Keratinocyte (primary cell): ENCODE measurements at regions not wholly inside any gene's neighbourhood (a gene's known extent, or its start where the extent isn't known, plus 50 kb on each side); places are given as distances from the start of the nearest gene placed in this dataset.

Experiments
- DNase-seq: peaks from one replicate; pipeline ENCODE4 v3.0.0-alpha.2; 2011; ENCODE audit warnings: low read depth, missing footprints, low spot score
- FAIRE-seq: peaks from 2 replicates; lab custom pipeline; 2011; peaks lifted over from hg19 to GRCh38; lab: Jason Lieb, UNC
- H2AFZ ChIP-seq: 2 replicates; pipeline ENCODE4 v1.6.0; 2012; ENCODE audit warnings: low read length, control low read depth, inconsistent platforms; ENCODE audit not compliant: control insufficient read depth
- H3K27ac ChIP-seq: 2 replicates; pipeline ENCODE4 v1.5.1; 2011; ENCODE audit warnings: low read length; ENCODE audit not compliant: control insufficient read depth, insufficient read depth
- H3K27me3 ChIP-seq: 3 replicates; pipeline ENCODE4 v1.6.0; 2011; ENCODE audit warnings: low read length; ENCODE audit not compliant: control insufficient read depth, insufficient read depth; ENCODE audit errors: extremely low read depth
- H3K36me3 ChIP-seq, 2 experiments: 2 replicates in 1 of 2; 3 replicates in 1 of 2; pipeline ENCODE4 v1.5.1; 2011; ENCODE audit warnings: low read length in 2 of 2, mild to moderate bottlenecking in 1 of 2; ENCODE audit not compliant: control insufficient read depth in 2 of 2, insufficient read depth in 2 of 2; ENCODE audit errors: extremely low read depth in 1 of 2
- H3K4me1 ChIP-seq: 3 replicates; pipeline ENCODE4 v1.5.1; 2011; ENCODE audit warnings: low read length; ENCODE audit not compliant: control insufficient read depth, insufficient read depth; ENCODE audit errors: extremely low read depth
- H3K4me2 ChIP-seq: 3 replicates; pipeline ENCODE4 v1.6.0; 2011; ENCODE audit warnings: low read depth, low read length; ENCODE audit not compliant: control insufficient read depth, insufficient read depth; ENCODE audit errors: extremely low read depth
- H3K4me3 ChIP-seq, 3 experiments: fragments of 200-600 bp in 1 of 3; sonication (generic) in 1 of 3; 2 replicates in 2 of 3; 3 replicates in 1 of 3; pipeline ENCODE4 v1.5.1; 2011 to 2016; ENCODE audit warnings: low read length in 3 of 3, mild to moderate bottlenecking in 3 of 3, control low read depth in 2 of 3, inconsistent platforms in 1 of 3, low read depth in 1 of 3, mixed read lengths in 1 of 3, mixed run types in 1 of 3, moderate library complexity in 1 of 3; ENCODE audit not compliant: control insufficient read depth in 2 of 3, insufficient read depth in 2 of 3; ENCODE audit errors: extremely low read depth in 1 of 3
- H3K79me2 ChIP-seq: 2 replicates; pipeline ENCODE4 v1.6.0; 2012; ENCODE audit warnings: low read length; ENCODE audit not compliant: control insufficient read depth, insufficient read depth
- H3K9ac ChIP-seq: 3 replicates; pipeline ENCODE4 v1.6.0; 2011; ENCODE audit warnings: low read length; ENCODE audit not compliant: control insufficient read depth, insufficient read depth; ENCODE audit errors: extremely low read depth
- H3K9me1 ChIP-seq: 3 replicates; pipeline ENCODE4 v1.6.0; 2011; ENCODE audit warnings: low read length; ENCODE audit not compliant: control insufficient read depth, insufficient read depth; ENCODE audit errors: extremely low read depth
- H3K9me3 ChIP-seq: 2 replicates; pipeline ENCODE4 v1.5.1; 2012; ENCODE audit warnings: low read depth, low read length; ENCODE audit not compliant: control insufficient read depth
- H4K20me1 ChIP-seq: 3 replicates; pipeline ENCODE4 v1.6.0; 2011; ENCODE audit warnings: low read length; ENCODE audit not compliant: control insufficient read depth, insufficient read depth; ENCODE audit errors: extremely low read depth
- CTCF ChIP-seq, 3 experiments: IDR thresholded peaks in 1 of 3; conservative IDR thresholded peaks in 1 of 3; optimal IDR thresholded peaks in 1 of 3; 2 replicates in 2 of 3; 3 replicates in 1 of 3; pipeline versions ENCODE3 to v1.5.1; 2011; ENCODE audit warnings: low read length in 3 of 3, mild to moderate bottlenecking in 3 of 3, moderate library complexity in 2 of 3, control low read depth in 1 of 3, inconsistent platforms in 1 of 3; ENCODE audit not compliant: insufficient read depth in 2 of 3; ENCODE audit errors: extremely low read depth in 1 of 3
- EZH2 ChIP-seq: IDR thresholded peaks from one replicate; pipeline ENCODE4 v1.6.1; 2012; ENCODE audit warnings: inconsistent platforms, mild to moderate bottlenecking, low read length, moderate library complexity
- dilution Hi-C: fragments of 300-500 bp; cut with MboI; formaldehyde crosslinking; loops from one replicate; pipeline ENCODE4 v1.7.0; 2020; ENCODE audit warnings: low sequenced_read_pairs; ENCODE audit not compliant: extremely low pct_ligation_motif_present

GRCh38 chr13:60282186-60282585, 114.8 kb upstream of the TDRD3 start:
- dilution Hi-C loops: no loop called here

DNA sequence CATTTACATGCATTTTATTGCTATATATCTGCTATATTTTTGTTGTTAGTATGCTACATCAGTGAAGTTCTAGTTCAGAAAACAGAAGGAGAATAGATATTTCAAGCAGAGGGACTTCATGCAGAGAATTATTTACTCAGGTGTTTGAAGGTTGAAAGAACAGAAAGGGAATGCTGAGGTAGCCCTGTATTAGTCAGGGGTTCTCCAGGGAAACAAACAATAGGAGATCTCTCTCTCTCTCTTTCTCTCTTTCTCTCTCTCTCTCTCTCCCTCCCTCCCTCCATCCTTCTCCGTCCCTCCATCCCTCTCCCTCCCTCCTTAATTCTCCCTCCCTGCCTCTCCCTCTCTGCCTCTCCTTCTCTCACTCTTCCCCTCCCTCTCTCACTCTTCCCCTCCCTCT, 114.3 kb upstream of the TDRD3 start:
- dilution Hi-C loops: no loop called here
- no peak for FAIRE-seq
- H3K79me2 ChIP-seq: no peaks in the 10 kb centered on the region

More at GRCh38 chr13:60282186-60282585, 114.8 kb upstream of the TDRD3 start:
- H3K27me3 ChIP-seq: no peaks in the 10 kb centered on the region
- no peaks in the 10 kb centered on the region for H4K20me1 ChIP-seq
- H3K36me3 ChIP-seq: no peaks in the 10 kb centered on the region
- H3K9me3 ChIP-seq: no peaks in the 10 kb centered on the region
- DNase-seq (no peak), FAIRE-seq (no peak)
- no peak for TF ChIP-seq CTCF (optimal IDR thresholded peaks at IDR 0.05 in 1 of 3, IDR thresholded peaks at IDR 0.05 in 1 of 3, conservative IDR thresholded peaks at IDR 0.05 in 1 of 3; ENCODE audit: extremely low read depth in 1 of 3, insufficient read depth in 2 of 3, low read length in 3 of 3)
- TF ChIP-seq EZH2: no peak
- no peak overlapping the region for H3K4me2 ChIP-seq
- H3K9ac ChIP-seq: no peak overlapping the region
- no peaks in the 10 kb centered on the region for H3K4me1 ChIP-seq
- H3K9me1 ChIP-seq: no peaks in the 10 kb centered on the region
- H3K79me2 ChIP-seq: no peaks in the 10 kb centered on the region
- no peak overlapping the region for H2AFZ ChIP-seq
- no peak overlapping the region for H3K27ac ChIP-seq
- H3K4me3 ChIP-seq: no peak overlapping the region

More for the DNA sequence above, 114.3 kb upstream of the TDRD3 start:
- no peak overlapping the region for H3K4me3 ChIP-seq
- no peak overlapping the region for H3K4me2 ChIP-seq
- H3K27me3 ChIP-seq: no peaks in the 10 kb centered on the region
- no peaks in the 10 kb centered on the region for H3K9me1 ChIP-seq
- no peaks in the 10 kb centered on the region for H3K9me3 ChIP-seq
- H3K27ac ChIP-seq: no peak overlapping the region
- H3K4me1 ChIP-seq: no peaks in the 10 kb centered on the region
- H3K36me3 ChIP-seq: no peaks in the 10 kb centered on the region
- H4K20me1 ChIP-seq: no peaks in the 10 kb centered on the region
- TF ChIP-seq EZH2 (no peak), CTCF (optimal IDR thresholded peaks at IDR 0.05 in 1 of 3, IDR thresholded peaks at IDR 0.05 in 1 of 3, conservative IDR thresholded peaks at IDR 0.05 in 1 of 3; ENCODE audit: extremely low read depth in 1 of 3, insufficient read depth in 2 of 3, low read length in 3 of 3) (no peak)
- H3K9ac ChIP-seq: no peak overlapping the region
- H2AFZ ChIP-seq: no peak overlapping the region
- DNase-seq: no peak
